GM21447 (cell line): ENCODE measurements at regions not wholly inside any gene's neighbourhood (a gene's known extent, or its start where the extent isn't known, plus 50 kb on each side); places are given as distances from the start of the nearest gene placed in this dataset.
"Not testable (repeated sequence)": the region's sequence is repeated elsewhere in the genome, so short reads cannot be mapped to it uniquely, and the experiment has no call there.

Experiments
- ATAC-seq: cut with Tn5 transposase; IDR thresholded peaks from one replicate; pipeline ENCODE4 v1.9.1; 2021; ENCODE audit not compliant: unreplicated experiment

DNA sequence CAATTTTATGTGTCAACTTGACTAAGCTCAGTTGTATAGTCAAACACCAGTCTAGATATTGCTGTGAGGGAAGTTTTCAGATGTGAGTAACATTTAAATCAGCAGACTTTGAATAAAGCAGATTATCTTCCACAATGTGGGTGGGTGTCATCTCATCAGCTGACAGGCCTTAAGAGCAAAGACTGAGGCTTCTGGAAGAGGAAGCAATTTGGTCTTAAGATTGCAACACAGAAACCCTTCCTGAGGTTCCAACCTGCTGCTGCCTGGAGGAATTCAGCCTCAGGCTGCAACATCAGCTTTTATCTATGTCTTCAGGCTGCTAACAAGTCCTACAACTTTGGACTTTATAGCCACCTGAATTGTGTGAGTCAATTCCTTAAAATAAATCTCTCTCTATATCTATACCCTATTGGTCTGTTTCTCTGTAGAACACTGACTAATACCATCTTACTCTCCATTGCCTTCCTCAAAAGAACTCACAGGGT is 277.2 kb upstream of the PLET1 start:
- no peak for ATAC-seq

DNA sequence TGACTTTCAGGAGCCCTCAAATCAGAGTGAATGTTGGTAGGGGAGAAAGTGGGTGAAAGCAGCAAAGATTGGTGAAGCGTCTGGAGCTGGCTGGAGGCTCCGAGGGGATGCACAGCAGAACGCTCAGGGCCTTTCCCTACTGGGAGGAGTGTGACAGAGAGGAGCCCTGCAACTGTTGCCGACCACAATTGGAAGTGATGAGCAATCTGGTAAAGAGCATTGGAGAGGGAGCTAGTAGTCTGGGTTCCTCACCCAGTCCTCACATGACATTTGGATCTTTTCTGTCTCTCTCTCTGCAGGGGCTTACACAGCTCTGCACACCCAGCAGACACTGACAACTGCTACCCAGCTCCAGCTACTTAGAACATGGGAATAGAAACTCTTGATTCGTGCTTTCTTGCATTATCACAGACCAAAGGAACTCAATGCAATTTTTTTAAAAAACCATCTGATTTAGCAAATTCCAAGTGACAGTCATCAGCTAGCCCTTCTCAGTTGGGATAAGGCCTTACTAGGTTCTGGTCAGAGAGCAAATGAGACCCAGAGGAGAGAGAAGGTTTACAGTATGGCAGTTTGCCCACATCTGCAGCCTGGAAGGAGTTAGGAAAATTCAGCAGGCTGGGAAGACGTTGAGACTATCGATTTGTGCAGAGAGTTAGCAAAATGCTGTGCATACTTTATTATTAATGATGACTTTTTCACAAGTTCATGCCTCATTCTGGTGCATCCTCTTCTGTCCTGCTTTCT is 278.0 kb upstream of the PLET1 start:
- no peak for ATAC-seq

- ATAC-seq = not testable (repeated sequence)
Observed at GRCh38 chr11:112539281-112539555, 278.6 kb upstream of the PLET1 start.

DNA sequence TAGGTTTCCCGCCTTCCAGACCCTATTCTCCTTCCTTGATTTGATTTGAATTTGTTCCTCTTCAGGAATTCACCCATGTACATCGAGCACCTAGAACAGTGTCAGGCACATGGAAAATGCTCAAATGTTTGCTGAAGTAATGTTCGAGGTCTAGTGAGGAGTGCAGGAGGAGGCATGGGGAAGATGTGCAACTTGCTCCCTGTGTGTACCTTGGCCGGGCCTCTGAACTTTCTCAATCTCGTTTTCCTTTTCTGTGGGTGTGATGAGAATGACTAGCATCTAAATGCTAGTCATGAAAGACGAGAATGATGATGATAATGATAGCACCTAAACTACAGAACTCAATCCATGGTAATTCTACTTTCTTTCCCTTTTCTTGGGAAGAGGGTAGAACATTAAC is 279.1 kb upstream of the PLET1 start:
- ATAC-seq = no peak

DNA sequence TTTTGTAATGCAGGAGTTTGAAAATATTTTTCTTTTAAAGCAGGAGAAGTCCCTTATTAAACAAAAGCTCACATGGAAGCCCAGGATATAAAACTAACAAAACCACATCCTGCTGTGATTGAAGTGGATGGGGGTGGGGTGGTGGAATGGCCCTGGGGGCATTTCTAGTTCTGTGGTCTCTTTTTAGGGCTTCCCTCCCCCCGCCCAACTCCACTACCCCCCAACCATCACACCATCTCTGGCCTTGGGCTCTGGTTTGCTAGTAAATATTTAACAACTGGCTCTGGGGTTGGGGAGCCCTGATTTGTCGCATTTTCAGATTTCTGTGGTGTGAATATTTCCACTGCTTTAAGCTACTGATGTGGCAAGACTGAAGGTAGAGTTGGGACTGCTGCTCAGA is 279.6 kb upstream of the PLET1 start:
- no peak for ATAC-seq

GRCh38 chr11:112541140-112542046 is 280.7 kb upstream of the PLET1 start:
- no peak for ATAC-seq

- ATAC-seq = no peak
Observed at GRCh38 chr11:112542479-112542878, 281.8 kb upstream of the PLET1 start.

DNA sequence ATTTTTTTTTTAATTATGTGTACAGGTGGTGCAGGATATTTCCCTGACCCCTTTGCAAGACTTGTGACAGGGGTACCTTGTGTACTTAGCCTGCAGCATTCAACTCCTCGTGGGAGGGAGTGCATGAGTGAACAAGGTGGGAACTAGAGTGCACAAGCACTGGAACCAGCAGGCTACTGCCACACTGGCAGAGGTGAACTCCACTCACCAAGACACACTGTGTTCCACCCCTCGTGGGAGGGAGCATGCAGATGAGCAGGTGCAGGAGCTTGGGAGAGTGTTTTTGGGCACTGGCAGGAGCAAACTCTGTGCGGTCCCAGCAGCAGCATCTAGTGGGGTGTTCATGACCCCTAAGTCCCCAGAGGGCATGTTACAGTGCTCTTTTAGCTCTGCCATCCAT is 282.7 kb upstream of the PLET1 start:
- no peak for ATAC-seq

DNA sequence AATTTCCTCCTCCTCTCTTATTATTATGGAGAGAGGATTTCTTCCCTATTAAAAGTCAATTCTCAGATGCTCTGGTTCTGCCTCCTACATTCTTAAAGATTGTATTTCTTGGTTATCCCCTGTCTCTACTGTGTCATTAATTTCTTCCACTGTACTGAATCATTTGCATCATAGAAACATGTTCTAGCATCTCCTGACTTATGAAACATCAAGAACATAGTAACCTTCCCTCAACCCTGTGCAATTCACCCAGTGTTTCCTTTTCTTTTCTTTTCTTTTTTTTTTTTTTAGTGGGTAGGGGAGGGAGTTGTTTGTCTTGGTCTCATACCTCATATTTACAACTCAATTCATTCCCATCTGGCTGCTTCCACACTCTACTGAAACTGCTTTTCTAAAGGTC is 288.0 kb upstream of the PLET1 start:
- no peak for ATAC-seq

GRCh38 chr11:112553205-112553731 is 292.6 kb upstream of the PLET1 start:
- ATAC-seq = no peak

- no peak for ATAC-seq
Observed at GRCh38 chr11:112554586-112554985, 293.9 kb upstream of the PLET1 start.

- ATAC-seq = no peak
Observed at GRCh38 chr11:112555491-112556364, 295.1 kb upstream of the PLET1 start.

- no peak for ATAC-seq
Observed at GRCh38 chr11:112558691-112559090, 298.0 kb upstream of the PLET1 start.

DNA sequence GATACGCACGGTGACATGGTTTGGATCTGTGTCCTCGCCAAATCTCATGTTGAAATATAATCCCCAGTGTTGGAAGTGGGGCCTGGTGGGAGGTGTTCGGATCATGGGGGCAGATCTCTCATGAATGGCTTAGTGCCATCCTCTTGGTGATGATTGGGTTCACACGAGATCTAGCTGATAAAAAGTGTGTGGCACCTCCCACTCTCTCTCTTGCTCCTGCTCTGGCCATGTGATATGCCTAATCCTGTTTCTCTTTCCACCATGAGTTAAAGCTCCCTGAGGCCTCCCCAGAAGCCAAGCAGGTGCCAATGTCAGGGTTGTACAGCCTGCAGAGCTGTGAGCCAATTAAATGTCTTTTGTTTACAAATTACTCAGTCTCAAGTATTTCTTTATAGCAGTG is 303.1 kb upstream of the PLET1 start:
- ATAC-seq = no peak

DNA sequence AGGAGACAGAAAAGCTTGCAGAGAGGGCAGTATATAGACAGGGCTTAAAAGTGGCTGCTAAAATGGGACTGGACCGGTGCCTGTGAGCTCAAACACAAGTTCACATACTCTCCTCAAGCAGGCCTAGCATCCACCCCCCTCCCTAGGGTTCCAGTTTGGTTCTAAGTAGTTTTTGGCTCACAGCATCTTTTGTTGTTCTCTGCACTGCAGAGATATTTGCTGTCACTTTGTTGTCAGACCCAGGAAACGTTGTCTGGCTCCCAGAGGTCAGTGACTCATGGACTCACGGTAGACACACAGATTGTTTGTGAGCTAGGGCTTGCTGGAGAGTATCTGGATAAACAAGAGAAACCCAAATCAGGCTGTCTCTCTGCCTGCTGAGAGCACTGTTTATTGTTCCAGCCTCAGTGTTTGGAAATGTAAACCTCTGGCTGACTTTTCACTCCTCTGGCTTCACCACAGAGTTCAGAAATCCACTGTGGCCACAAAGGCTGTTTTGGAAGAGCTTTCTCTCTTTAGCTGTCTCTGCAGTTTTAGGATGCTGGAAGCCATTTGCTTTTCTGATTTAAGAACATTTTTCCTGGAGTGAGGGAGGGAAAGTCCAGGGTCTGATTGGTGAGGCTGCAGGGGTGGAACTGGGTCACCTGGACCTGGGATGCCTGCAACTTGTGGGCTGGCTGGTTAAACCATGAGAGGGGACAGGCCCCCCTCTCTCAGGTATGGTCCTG is 303.7 kb upstream of the PLET1 start:
- no peak for ATAC-seq

GRCh38 chr11:112565551-112565950 is 304.9 kb upstream of the PLET1 start:
- ATAC-seq = no peak

DNA sequence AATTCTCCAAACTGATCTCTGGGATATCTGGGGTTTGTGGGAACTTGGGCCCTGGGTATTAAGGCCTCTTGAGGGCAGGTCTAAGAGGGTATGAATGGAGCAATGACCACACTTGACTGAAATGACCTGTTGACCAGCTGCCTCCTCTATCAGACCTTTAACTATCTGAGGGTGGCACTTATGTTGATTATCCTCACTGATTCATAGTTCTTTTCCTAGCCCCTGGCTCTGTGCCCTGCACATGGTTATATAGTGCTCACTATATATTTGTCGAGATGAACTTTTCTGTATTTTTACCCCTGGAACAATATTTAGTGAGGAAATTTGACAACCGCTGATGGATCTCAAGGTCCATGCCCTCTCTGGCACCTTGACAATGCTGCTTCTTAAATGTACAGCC is 305.5 kb upstream of the PLET1 start:
- ATAC-seq = no peak

DNA sequence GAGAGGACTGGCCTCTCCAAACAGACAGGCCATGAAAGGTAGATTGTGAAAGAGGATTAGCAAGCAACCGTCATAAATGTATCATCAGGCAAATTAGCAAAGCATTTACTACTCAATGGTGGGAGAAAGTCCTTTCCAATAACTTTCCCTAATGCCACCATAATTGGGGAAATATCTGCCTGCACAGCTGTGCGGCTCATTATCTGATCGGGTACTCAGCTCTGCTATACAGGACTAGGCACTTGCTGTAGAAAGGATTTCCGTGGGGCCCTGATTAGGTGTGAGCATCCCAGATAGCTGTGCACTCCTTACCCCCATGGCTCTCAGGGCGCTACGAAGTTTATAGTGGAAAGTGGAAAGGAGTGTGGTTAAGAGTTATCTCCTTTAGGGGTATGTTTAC is 309.7 kb upstream of the PLET1 start:
- no peak for ATAC-seq

GRCh38 chr11:112579282-112579681 is 318.6 kb upstream of the PLET1 start:
- no peak for ATAC-seq

DNA sequence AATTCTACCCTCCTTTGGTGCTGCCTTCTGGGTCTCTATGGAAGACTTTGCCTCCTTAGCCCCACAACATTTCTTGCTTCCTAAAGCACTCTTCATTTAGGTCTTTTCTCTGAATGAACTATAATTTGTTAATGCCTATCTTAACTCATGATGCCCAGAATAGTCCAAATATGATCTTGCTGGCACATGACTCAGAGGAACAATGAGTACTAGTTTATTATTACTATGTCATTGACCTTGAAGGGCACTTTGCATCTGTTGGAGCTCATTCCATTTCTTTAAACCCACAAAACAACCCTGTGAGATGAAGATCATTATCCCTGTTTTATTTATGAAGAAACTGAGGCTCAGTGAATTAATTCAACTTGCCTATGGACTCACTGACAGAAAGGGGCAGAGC is 320.2 kb upstream of the PLET1 start:
- no peak for ATAC-seq

- no peak for ATAC-seq
Observed at GRCh38 chr11:112581747-112582146, 321.1 kb upstream of the PLET1 start.
